HEK293 (cell line): ENCODE measurements at regions not wholly inside any gene's neighbourhood (a gene's known extent, or its start where the extent isn't known, plus 50 kb on each side); places are given as distances from the start of the nearest gene placed in this dataset.

Source experiments
- CTCF ChIA-PET: fragments of 350-600 bp; formaldehyde crosslinking; extraction: SDS; loops from one replicate; lab custom pipeline; 2021; ENCODE audit warnings: antibody characterized with exemption; lab: Yijun Ruan, JAX
- POLR2A ChIA-PET: fragments of 300-600 bp; formaldehyde crosslinking; extraction: SDS; loops from one replicate; lab custom pipeline; 2020; ENCODE audit warnings: antibody characterized with exemption, inconsistent platforms; lab: Yijun Ruan, JAX
- H3K27ac ChIP-seq: fragments of 200-500 bp; sonication (Bioruptor generic); 2 replicates; pipeline ENCODE4 v1.5.1; 2014; ENCODE audit warnings: low read depth, low read length, control low read depth, inconsistent platforms; ENCODE audit errors: extremely low read depth
- H3K36me3 ChIP-seq, 2 experiments: fragments of 200-500 bp in 1 of 2; sonication (Bioruptor generic) in 1 of 2; 1 replicate in 1 of 2; 2 replicates in 1 of 2; pipeline ENCODE4 v1.5.1; 2014 to 2017; ENCODE audit warnings: inconsistent platforms in 2 of 2, low read length in 2 of 2; ENCODE audit not compliant: control insufficient read depth in 2 of 2, insufficient read depth in 1 of 2
- H3K4me1 ChIP-seq: fragments of 200-500 bp; sonication (Bioruptor generic); 2 replicates; pipeline ENCODE4 v1.5.1; 2014; ENCODE audit warnings: mild to moderate bottlenecking, low read length, inconsistent platforms; ENCODE audit not compliant: control insufficient read depth, insufficient read depth
- H3K4me3 ChIP-seq: 2 replicates; pipeline ENCODE4 v1.5.1; 2011; ENCODE audit warnings: low read depth, mild to moderate bottlenecking, control low read depth, low read length, moderate library complexity
- H3K9me3 ChIP-seq: fragments of 200-500 bp; sonication (Bioruptor generic); 2 replicates; pipeline ENCODE4 v1.5.1; 2014; ENCODE audit warnings: low read depth, low read length, inconsistent platforms; ENCODE audit not compliant: control insufficient read depth, insufficient read depth
- GLI4 ChIP-seq: fragments of 450-650 bp; formaldehyde crosslinking; IDR thresholded peaks from 2 replicates; pipeline ENCODE4 v1.5.1; 2016; ENCODE audit warnings: missing biosample characterization, missing genetic modification characterization
- KLF16 ChIP-seq: fragments of 450-650 bp; formaldehyde crosslinking; IDR thresholded peaks from 2 replicates; pipeline ENCODE4 v1.5.1; 2017; ENCODE audit warnings: missing biosample characterization, missing genetic modification characterization
- PRDM1 ChIP-seq: fragments of 450-650 bp; formaldehyde crosslinking; IDR thresholded peaks from 2 replicates; pipeline ENCODE4; 2016; ENCODE audit warnings: missing biosample characterization, missing genetic modification characterization
- RBAK ChIP-seq: fragments of 450-650 bp; formaldehyde crosslinking; IDR thresholded peaks from 2 replicates; pipeline ENCODE4 v1.5.1; 2016; ENCODE audit warnings: missing biosample characterization, missing genetic modification characterization
- REST ChIP-seq: fragments of 450-650 bp; formaldehyde crosslinking; IDR thresholded peaks from 2 replicates; pipeline ENCODE4 v1.5.1; 2016; ENCODE audit warnings: missing biosample characterization, missing genetic modification characterization
- SETDB1 ChIP-seq: IDR thresholded peaks from one replicate; pipeline ENCODE4 v1.6.1; 2017; ENCODE audit warnings: mild to moderate bottlenecking, low read length, moderate library complexity, mixed read lengths; ENCODE audit not compliant: insufficient read length
- YY1 ChIP-seq: fragments of 450-650 bp; formaldehyde crosslinking; IDR thresholded peaks from 2 replicates; pipeline ENCODE4 v1.5.1; 2018; ENCODE audit warnings: missing biosample characterization, missing genetic modification characterization
- ZBTB17 ChIP-seq: fragments of 450-650 bp; formaldehyde crosslinking; IDR thresholded peaks from 2 replicates; pipeline ENCODE4 v1.5.1; 2016; ENCODE audit warnings: missing biosample characterization, missing genetic modification characterization
- ZNF114 ChIP-seq: fragments of 450-650 bp; formaldehyde crosslinking; IDR thresholded peaks from 2 replicates; pipeline ENCODE4 v1.5.0; 2017; ENCODE audit warnings: missing biosample characterization, missing genetic modification characterization
- ZNF202 ChIP-seq: fragments of 450-650 bp; formaldehyde crosslinking; IDR thresholded peaks from 2 replicates; pipeline ENCODE4 v1.5.1; 2016; ENCODE audit warnings: missing biosample characterization, missing genetic modification characterization, borderline replicate concordance
- ZNF24 ChIP-seq: fragments of 450-650 bp; formaldehyde crosslinking; IDR thresholded peaks from 2 replicates; pipeline ENCODE4 v1.5.1; 2016; ENCODE audit warnings: missing biosample characterization, missing genetic modification characterization
- ZNF26 ChIP-seq: fragments of 450-650 bp; formaldehyde crosslinking; IDR thresholded peaks from 2 replicates; pipeline ENCODE4 v1.5.1; 2016; ENCODE audit warnings: missing biosample characterization, missing genetic modification characterization
- ZNF266 ChIP-seq: fragments of 450-650 bp; formaldehyde crosslinking; IDR thresholded peaks from 2 replicates; pipeline ENCODE4 v1.5.1; 2016; ENCODE audit warnings: missing biosample characterization, missing genetic modification characterization, low read depth
- ZNF350 ChIP-seq: fragments of 450-650 bp; formaldehyde crosslinking; IDR thresholded peaks from 2 replicates; pipeline ENCODE4 v1.5.0; 2017; ENCODE audit warnings: missing biosample characterization, mild to moderate bottlenecking, missing genetic modification characterization
- ZNF37A ChIP-seq: fragments of 450-650 bp; IDR thresholded peaks from 2 replicates; pipeline ENCODE4 v1.5.1; 2018; ENCODE audit warnings: missing biosample characterization, missing genetic modification characterization
- ZNF530 ChIP-seq: fragments of 450-650 bp; formaldehyde crosslinking; IDR thresholded peaks from 2 replicates; pipeline ENCODE4 v1.5.1; 2016; ENCODE audit warnings: low read depth, missing biosample characterization, missing genetic modification characterization
- ZNF548 ChIP-seq: fragments of 450-650 bp; formaldehyde crosslinking; IDR thresholded peaks from 2 replicates; pipeline ENCODE4 v1.5.1; 2016; ENCODE audit warnings: missing biosample characterization, missing genetic modification characterization
- ZNF555 ChIP-seq: fragments of 450-650 bp; formaldehyde crosslinking; conservative IDR thresholded peaks from 2 replicates; pipeline ENCODE4 v1.5.1; 2017; ENCODE audit warnings: missing biosample characterization, mild to moderate bottlenecking, missing genetic modification characterization, inconsistent platforms
- ZNF692 ChIP-seq: fragments of 450-650 bp; formaldehyde crosslinking; IDR thresholded peaks from 2 replicates; pipeline ENCODE4 v1.5.1; 2016; ENCODE audit warnings: missing biosample characterization, missing genetic modification characterization
- ZSCAN23 ChIP-seq: fragments of 450-650 bp; formaldehyde crosslinking; IDR thresholded peaks from 2 replicates; pipeline ENCODE4 v1.5.1; 2016; ENCODE audit warnings: missing biosample characterization, missing genetic modification characterization
- TF ChIP-seq, protein P1 (sequence below): fragments of 450-650 bp; formaldehyde crosslinking; IDR thresholded peaks from 2 replicates; pipeline ENCODE4 v1.5.1; 2017; ENCODE audit warnings: missing biosample characterization, missing genetic modification characterization
- TF ChIP-seq, protein P2 (sequence below): fragments of 450-650 bp; formaldehyde crosslinking; IDR thresholded peaks from 2 replicates; pipeline ENCODE4 v1.5.1; 2016; ENCODE audit warnings: missing biosample characterization, missing genetic modification characterization

DNA sequence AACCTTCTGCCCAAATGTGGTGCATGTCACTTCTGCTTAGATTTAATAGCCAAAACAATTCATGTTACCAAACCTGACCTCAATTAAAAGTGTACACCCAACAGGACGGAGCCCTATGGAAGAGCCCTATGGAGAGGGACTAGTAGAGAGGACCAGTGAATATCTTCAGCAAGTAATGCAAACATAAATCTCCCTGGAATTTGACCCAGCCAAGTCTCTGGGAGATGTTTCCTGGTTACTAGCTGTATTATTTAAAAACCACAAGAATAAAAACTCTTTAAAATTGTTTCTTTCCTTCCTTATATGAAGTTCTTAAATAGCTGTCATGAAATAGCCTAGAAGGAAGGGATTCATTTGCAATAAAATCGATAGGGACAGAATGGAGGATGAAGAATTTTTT lies 255.8 kb downstream of the CDH11 start (continued):
- no peak for TF ChIP-seq ZBTB17 (tag by site-specific recombination)
- TF ChIP-seq ZNF114 (tag by site-specific recombination) = no peak

DNA sequence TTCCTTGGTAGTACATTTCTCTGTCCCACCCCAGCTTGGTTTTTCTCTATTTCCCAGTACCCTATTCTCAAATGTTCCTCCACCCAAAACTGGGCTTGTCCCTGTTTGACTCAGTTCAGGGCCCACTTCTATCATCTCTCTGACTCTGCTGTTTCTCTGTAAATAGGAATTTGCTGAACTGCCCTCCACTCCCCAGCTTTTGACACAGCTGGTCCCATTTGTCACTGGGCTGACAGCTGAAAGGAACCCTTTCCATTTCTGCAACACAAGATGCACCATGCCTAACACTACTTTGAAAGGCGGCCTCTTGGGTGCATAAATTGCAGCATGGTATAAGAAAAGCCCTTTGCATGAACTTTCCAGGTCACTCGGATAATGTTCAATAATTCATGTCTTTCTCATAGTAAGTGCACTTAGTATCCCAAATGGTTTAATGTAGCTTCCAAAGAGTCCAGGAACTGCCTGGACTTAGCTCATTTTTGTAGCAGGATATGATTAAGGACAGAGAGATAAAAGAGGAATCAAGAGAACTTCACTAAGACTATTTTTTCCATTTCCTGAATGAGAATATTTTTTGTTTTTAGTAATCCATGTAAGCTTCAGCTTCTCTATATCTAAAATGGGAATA lies 256.7 kb downstream of the CDH11 start:
- Histone ChIP-seq H3K36me3 (no peaks in the 10 kb centered on the region), H3K9me3 (no peaks in the 10 kb centered on the region), H3K27ac (no peak overlapping the region), H3K4me3 (no peak overlapping the region), H3K4me1 (peaks cover 13% of the 10 kb centered on the region)
- TF ChIP-seq KLF16 (tag by site-specific recombination) = no peak
- TF ChIP-seq ZNF692 = no peak
- no peak for TF ChIP-seq ZNF26 (tag by site-specific recombination)
- no peak for TF ChIP-seq ZNF530 (tag by site-specific recombination)
- TF ChIP-seq ZNF555 (tag by site-specific recombination) = no peak
- TF ChIP-seq YY1 (tag by site-specific recombination) = no peak
- TF ChIP-seq ZNF350 (tag by site-specific recombination) = no peak
- no peak for TF ChIP-seq ZNF37A (tag by site-specific recombination)
- no peak for TF ChIP-seq GLI4 (tag by site-specific recombination)
- TF ChIP-seq PRDM1 (tag by site-specific recombination) = no peak
- no peak for TF ChIP-seq ZNF24 (tag by site-specific recombination)
- TF ChIP-seq ZNF548 (tag by site-specific recombination) = no peak
- no peak for TF ChIP-seq SETDB1
- TF ChIP-seq, protein P1, sequence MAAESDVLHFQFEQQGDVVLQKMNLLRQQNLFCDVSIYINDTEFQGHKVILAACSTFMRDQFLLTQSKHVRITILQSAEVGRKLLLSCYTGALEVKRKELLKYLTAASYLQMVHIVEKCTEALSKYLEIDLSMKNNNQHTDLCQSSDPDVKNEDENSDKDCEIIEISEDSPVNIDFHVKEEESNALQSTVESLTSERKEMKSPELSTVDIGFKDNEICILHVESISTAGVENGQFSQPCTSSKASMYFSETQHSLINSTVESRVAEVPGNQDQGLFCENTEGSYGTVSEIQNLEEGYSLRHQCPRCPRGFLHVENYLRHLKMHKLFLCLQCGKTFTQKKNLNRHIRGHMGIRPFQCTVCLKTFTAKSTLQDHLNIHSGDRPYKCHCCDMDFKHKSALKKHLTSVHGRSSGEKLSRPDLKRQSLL (tag by site-specific recombination) = no peak
- POLR2A ChIA-PET = interaction anchor here (0.7 kb wide), 1 partner anchor 113 kb away, joined by 3 read pairs; no protein-coding TSS in a partner anchor
- CTCF ChIA-PET = interaction anchor here (0.6 to 0.7 kb wide), 3 partner anchors 109 to 121 kb away, joined by 3 to 6 read pairs (median 3); no protein-coding TSS in a partner anchor

- Histone ChIP-seq H3K27ac (peak overlapping the region; percentile 62; the same call in 1 of the 2 replicates), H3K9me3 (no peaks in the 10 kb centered on the region), H3K36me3 (no peaks in the 10 kb centered on the region), H3K4me1 (peaks cover 13% of the 10 kb centered on the region), H3K4me3 (no peak overlapping the region)
- ChIA-PET POLR2A (interaction anchor here (0.7 kb wide), 1 partner anchor 112 kb away, joined by 3 read pairs; no protein-coding TSS in a partner anchor), CTCF (interaction anchor here (0.5 to 1.1 kb wide), 3 partner anchors 10 to 110 kb away, joined by 3 to 6 read pairs (median 4); no protein-coding TSS in a partner anchor)
- no peak for TF ChIP-seq ZNF202 (tag by site-specific recombination)
- no peak for TF ChIP-seq REST
- TF ChIP-seq ZSCAN23 = no peak
- no peak for TF ChIP-seq ZNF266 (tag by site-specific recombination)
- TF ChIP-seq, protein P2, sequence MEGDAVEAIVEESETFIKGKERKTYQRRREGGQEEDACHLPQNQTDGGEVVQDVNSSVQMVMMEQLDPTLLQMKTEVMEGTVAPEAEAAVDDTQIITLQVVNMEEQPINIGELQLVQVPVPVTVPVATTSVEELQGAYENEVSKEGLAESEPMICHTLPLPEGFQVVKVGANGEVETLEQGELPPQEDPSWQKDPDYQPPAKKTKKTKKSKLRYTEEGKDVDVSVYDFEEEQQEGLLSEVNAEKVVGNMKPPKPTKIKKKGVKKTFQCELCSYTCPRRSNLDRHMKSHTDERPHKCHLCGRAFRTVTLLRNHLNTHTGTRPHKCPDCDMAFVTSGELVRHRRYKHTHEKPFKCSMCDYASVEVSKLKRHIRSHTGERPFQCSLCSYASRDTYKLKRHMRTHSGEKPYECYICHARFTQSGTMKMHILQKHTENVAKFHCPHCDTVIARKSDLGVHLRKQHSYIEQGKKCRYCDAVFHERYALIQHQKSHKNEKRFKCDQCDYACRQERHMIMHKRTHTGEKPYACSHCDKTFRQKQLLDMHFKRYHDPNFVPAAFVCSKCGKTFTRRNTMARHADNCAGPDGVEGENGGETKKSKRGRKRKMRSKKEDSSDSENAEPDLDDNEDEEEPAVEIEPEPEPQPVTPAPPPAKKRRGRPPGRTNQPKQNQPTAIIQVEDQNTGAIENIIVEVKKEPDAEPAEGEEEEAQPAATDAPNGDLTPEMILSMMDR (tag by site-specific recombination) = no peak
- no peak for TF ChIP-seq ZNF114 (tag by site-specific recombination)
- TF ChIP-seq RBAK = no peak
These were observed 257.5 kb downstream of the CDH11 start for GRCh38 chr16:64864232-64864809.
